Mucosa of rectum (tissue), 2 donors: ENCODE measurements at regions not wholly inside any gene's neighbourhood (a gene's known extent, or its start where the extent isn't known, plus 50 kb on each side); places are given as distances from the start of the nearest gene placed in this dataset.

Experiments used
- H3K27ac ChIP-seq, 2 donors: one replicate each; pipeline ENCODE4 v1.7.0; 2013; ENCODE audit warnings: inconsistent platforms in 2 of 2, low read depth in 2 of 2, low read length in 2 of 2
- H3K27me3 ChIP-seq, 2 donors: one replicate each; pipeline ENCODE4 v1.7.0; 2013; ENCODE audit warnings: low read length in 2 of 2; ENCODE audit not compliant: control insufficient read depth in 2 of 2, insufficient read depth in 2 of 2
- H3K36me3 ChIP-seq, 2 donors: one replicate each; pipeline ENCODE4 v1.7.0; 2013; ENCODE audit warnings: low read length in 2 of 2; ENCODE audit not compliant: control insufficient read depth in 2 of 2, insufficient read depth in 2 of 2
- H3K4me1 ChIP-seq, 2 donors: one replicate each; pipeline ENCODE4 v1.7.0; 2013; ENCODE audit warnings: low read length in 2 of 2, mild to moderate bottlenecking in 1 of 2; ENCODE audit not compliant: control insufficient read depth in 2 of 2, insufficient read depth in 2 of 2
- H3K4me3 ChIP-seq, 2 donors: one replicate each; pipeline ENCODE4 v1.7.0; 2013; ENCODE audit warnings: low read length in 2 of 2
- H3K9ac ChIP-seq, 2 donors: one replicate each; pipeline ENCODE4 v1.7.0; 2013; ENCODE audit warnings: low read length in 2 of 2, low read depth in 1 of 2, mild to moderate bottlenecking in 1 of 2
- H3K9me3 ChIP-seq, 2 donors: one replicate each; pipeline ENCODE4 v1.7.0; 2013; ENCODE audit warnings: low read length in 2 of 2; ENCODE audit not compliant: control insufficient read depth in 2 of 2
- donor health status: healthy.
- donor health status: Normal muscosa, but diverticular disease.

GRCh38 chr11:20251496-20251895 lies 91.2 kb upstream of the DBX1 start:
- Histone ChIP-seq H3K27ac (no peak overlapping the region), H3K4me3 (no peak overlapping the region), H3K4me1 (peaks cover 5 to 7% of the 10 kb centered on the region in 2 donors), H3K27me3 (no peaks in the 10 kb centered on the region), H3K9ac (no peak overlapping the region), H3K36me3 (no peaks in the 10 kb centered on the region), H3K9me3 (no peaks in the 10 kb centered on the region)

- Histone ChIP-seq H3K9me3 (no peaks in the 10 kb centered on the region), H3K4me3 (no peak overlapping the region), H3K36me3 (no peaks in the 10 kb centered on the region), H3K27ac (peak overlapping the region in 1 of 2 donors; percentile 12), H3K27me3 (no peaks in the 10 kb centered on the region), H3K4me1 (peaks cover 5 to 7% of the 10 kb centered on the region in 2 donors), H3K9ac (no peak overlapping the region)
These were observed 90.5 kb upstream of the DBX1 start for GRCh38 chr11:20250644-20251247.

GRCh38 chr11:20249796-20250195 lies 89.5 kb upstream of the DBX1 start:
- Histone ChIP-seq H3K4me1 (peaks cover 5 to 7% of the 10 kb centered on the region in 2 donors), H3K27ac (no peak overlapping the region), H3K36me3 (no peaks in the 10 kb centered on the region), H3K9me3 (no peaks in the 10 kb centered on the region), H3K4me3 (no peak overlapping the region), H3K9ac (no peak overlapping the region), H3K27me3 (no peaks in the 10 kb centered on the region)

- Histone ChIP-seq H3K4me3 (no peak overlapping the region), H3K9me3 (no peaks in the 10 kb centered on the region), H3K27me3 (no peaks in the 10 kb centered on the region), H3K36me3 (no peaks in the 10 kb centered on the region), H3K27ac (no peak overlapping the region), H3K4me1 (peaks cover 5 to 7% of the 10 kb centered on the region in 2 donors), H3K9ac (no peak overlapping the region)
These were observed 89.1 kb upstream of the DBX1 start for GRCh38 chr11:20249378-20249777.

- H3K4me3 ChIP-seq, result no peak overlapping the region
- no peaks in the 10 kb centered on the region for H3K36me3 ChIP-seq
- no peaks in the 10 kb centered on the region for H3K9me3 ChIP-seq
- H3K27me3 ChIP-seq, result no peaks in the 10 kb centered on the region
- no peak overlapping the region for H3K27ac ChIP-seq
- H3K4me1 ChIP-seq, result peaks cover 5 to 7% of the 10 kb centered on the region in 2 donors
- H3K9ac ChIP-seq, result no peak overlapping the region
These were observed 88.6 kb upstream of the DBX1 start for GRCh38 chr11:20248871-20249270.

- Histone ChIP-seq H3K9ac (no peak overlapping the region), H3K27me3 (no peaks in the 10 kb centered on the region), H3K9me3 (no peaks in the 10 kb centered on the region), H3K36me3 (no peaks in the 10 kb centered on the region), H3K4me1 (peaks cover 7 to 9% of the 10 kb centered on the region in 2 donors), H3K27ac (no peak overlapping the region), H3K4me3 (no peak overlapping the region)
These were observed 88.0 kb upstream of the DBX1 start for GRCh38 chr11:20248121-20248772.

- Histone ChIP-seq H3K36me3 (no peaks in the 10 kb centered on the region), H3K9ac (no peak overlapping the region), H3K9me3 (no peaks in the 10 kb centered on the region), H3K27me3 (no peaks in the 10 kb centered on the region), H3K4me3 (no peak overlapping the region), H3K4me1 (peaks cover 7 to 9% of the 10 kb centered on the region in 2 donors), H3K27ac (no peak overlapping the region)
These were observed 87.3 kb upstream of the DBX1 start for GRCh38 chr11:20247591-20248007.

GRCh38 chr11:20243974-20244373 lies 83.7 kb upstream of the DBX1 start:
- Histone ChIP-seq H3K9ac (no peak overlapping the region), H3K36me3 (no peaks in the 10 kb centered on the region), H3K27me3 (no peaks in the 10 kb centered on the region), H3K4me1 (peaks cover 3 to 6% of the 10 kb centered on the region in 2 donors), H3K4me3 (no peak overlapping the region), H3K27ac (no peak overlapping the region), H3K9me3 (no peaks in the 10 kb centered on the region)

- Histone ChIP-seq H3K9ac (no peak overlapping the region), H3K4me1 (peaks cover 3 to 5% of the 10 kb centered on the region in 2 donors), H3K4me3 (no peak overlapping the region), H3K27me3 (no peaks in the 10 kb centered on the region), H3K27ac (no peak overlapping the region), H3K36me3 (no peaks in the 10 kb centered on the region), H3K9me3 (no peaks in the 10 kb centered on the region)
These were observed 78.4 kb upstream of the DBX1 start for GRCh38 chr11:20238712-20239111.

- Histone ChIP-seq H3K4me3 (no peak overlapping the region), H3K27ac (no peak overlapping the region), H3K9ac (no peak overlapping the region), H3K27me3 (no peaks in the 10 kb centered on the region), H3K9me3 (peaks cover 0 to 3% of the 10 kb centered on the region in 2 donors), H3K4me1 (peaks cover 0 to 5% of the 10 kb centered on the region in 2 donors), H3K36me3 (no peaks in the 10 kb centered on the region)
These were observed 74.9 kb upstream of the DBX1 start for GRCh38 chr11:20235164-20235563.
